Gastrocnemius medialis (tissue), 4 donors: ENCODE measurements at regions not wholly inside any gene's neighbourhood (a gene's known extent, or its start where the extent isn't known, plus 50 kb on each side); places are given as distances from the start of the nearest gene placed in this dataset.

Source experiments
- ATAC-seq, 2 donors: fragments of 150-250 bp; one replicate each; pipeline ENCODE4 v1.9.1; 2016
- DNase-seq, 2 donors: peaks; one replicate each; pipeline ENCODE4 v3.0.0-alpha.2; 2019
- H3K27ac ChIP-seq, 4 donors: fragments of 200-600 bp; sonication (generic); 1 replicate in 1 of 4; 2 replicates in 3 of 4; pipeline ENCODE4 v1.5.1; 2016 to 2018; ENCODE audit warnings: mild to moderate bottlenecking in 2 of 4, moderate library complexity in 1 of 4
- H3K27me3 ChIP-seq, 3 donors: fragments of 200-600 bp; sonication (generic) in 2 of 3; 1 replicate in 1 of 3; 2 replicates in 2 of 3; pipeline versions ENCODE4 v1.5.1 to v1.6.0; 2016 to 2019; ENCODE audit warnings: mild to moderate bottlenecking in 1 of 3, moderate library complexity in 1 of 3
- H3K36me3 ChIP-seq, 2 donors: fragments of 200-600 bp; sonication (generic) in 1 of 2; one replicate each; pipeline ENCODE4 v1.5.1; 2017 to 2018
- H3K4me1 ChIP-seq, 2 donors: fragments of 200-600 bp; sonication (generic) in 1 of 2; one replicate each; pipeline ENCODE4 v1.5.1; 2016 to 2017; ENCODE audit warnings: mild to moderate bottlenecking in 2 of 2
- H3K4me3 ChIP-seq, 4 donors: fragments of 200-600 bp; sonication (generic) in 3 of 4; 1 replicate in 1 of 4; 2 replicates in 3 of 4; pipeline ENCODE4 v1.5.1; 2016 to 2019; ENCODE audit warnings: mild to moderate bottlenecking in 2 of 4
- H3K9me3 ChIP-seq, 3 donors: fragments of 200-600 bp; sonication (generic) in 2 of 3; 1 replicate in 1 of 3; 2 replicates in 2 of 3; pipeline ENCODE4 v1.5.1; 2016 to 2019
- CTCF ChIP-seq, 5 experiments: fragments of 450-650 bp in 3 of 5; fragments of 200-600 bp in 2 of 5; sonication (generic) in 2 of 5; IDR thresholded peaks in 4 of 5; conservative IDR thresholded peaks in 1 of 5; 1 replicate in 4 of 5; 2 replicates in 1 of 5; pipeline ENCODE4 v1.5.1; 2016 to 2019; ENCODE audit warnings: antibody characterized with exemption in 5 of 5, mild to moderate bottlenecking in 3 of 5, moderate library complexity in 3 of 5
- POLR2A ChIP-seq, 2 donors: fragments of 450-650 bp; IDR thresholded peaks; one replicate each; pipeline ENCODE4 v1.6.1; 2017; ENCODE audit warnings: antibody characterized with exemption in 2 of 2, mild to moderate bottlenecking in 2 of 2, moderate library complexity in 2 of 2
- in situ Hi-C, 4 donors: fragments of 200-750 bp; cut with MboI; loops; one replicate each; pipeline versions ENCODE4 v1.15.0 to v1.8.0; 2017; ENCODE audit warnings: low sequenced_read_pairs in 4 of 4
- intact Hi-C: fragments of 100-400 bp; cut with DNase I; formaldehyde crosslinking; loops from one replicate; pipeline ENCODE4 v1.15.1; 2023; ENCODE audit warnings: low total_unique reads

- H3K4me1 ChIP-seq: peaks cover 0 to 4% of the 10 kb centered on the region in 2 donors
- intact Hi-C loops: no loop called here
- H3K9me3 ChIP-seq: no peaks in the 10 kb centered on the region
- no peak overlapping the region for H3K27ac ChIP-seq
- TF ChIP-seq CTCF (IDR thresholded peaks at IDR 0.05 in 4 of 5, conservative IDR thresholded peaks at IDR 0.05 in 1 of 5) (no peak), POLR2A (IDR thresholded peaks at IDR 0.05) (no peak)
- H3K27me3 ChIP-seq: no peaks in the 10 kb centered on the region
- no peak overlapping the region for H3K4me3 ChIP-seq
- in situ Hi-C loops: loop anchor here in 1 of 4 donors (25.0 kb wide), 1 partner anchor 111 kb away; no protein-coding TSS in a partner anchor
- ATAC-seq (no peak), DNase-seq (no peak)
- H3K36me3 ChIP-seq: no peaks in the 10 kb centered on the region
Observed at GRCh38 chr12:31201382-31201781, 124.6 kb downstream of the SINHCAF start.

DNA sequence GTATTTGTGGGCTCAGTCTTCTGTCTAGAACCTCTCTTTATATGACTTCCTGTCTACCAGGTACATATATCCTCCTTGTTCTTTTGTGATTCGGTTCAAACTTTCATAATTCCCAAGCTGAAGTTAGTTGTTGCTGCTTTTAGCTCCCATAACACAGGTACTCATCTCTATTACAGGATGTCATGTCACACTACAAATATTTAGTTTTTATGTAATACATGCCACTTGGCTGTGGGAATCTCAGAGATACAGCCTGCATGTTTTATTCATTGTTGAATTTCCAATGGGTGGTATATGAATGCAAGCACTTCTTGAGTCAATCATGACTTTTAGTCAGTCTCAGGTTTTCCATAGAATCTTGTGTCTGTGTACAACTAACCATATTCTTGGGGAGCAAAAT, 122.7 kb downstream of the SINHCAF start:
- no peaks in the 10 kb centered on the region for H3K36me3 ChIP-seq
- H3K27me3 ChIP-seq: no peaks in the 10 kb centered on the region
- peaks cover 0 to 4% of the 10 kb centered on the region in 2 donors for H3K4me1 ChIP-seq
- no peak for DNase-seq
- intact Hi-C loops: no loop called here
- no peak for ATAC-seq
- in situ Hi-C loops: loop anchor here in 1 of 4 donors (25.0 kb wide), 1 partner anchor 109 kb away; no protein-coding TSS in a partner anchor
- TF ChIP-seq POLR2A (IDR thresholded peaks at IDR 0.05) (no peak), CTCF (IDR thresholded peaks at IDR 0.05 in 4 of 5, conservative IDR thresholded peaks at IDR 0.05 in 1 of 5) (no peak)
- H3K9me3 ChIP-seq: no peaks in the 10 kb centered on the region
- no peak overlapping the region for H3K27ac ChIP-seq
- no peak overlapping the region for H3K4me3 ChIP-seq

DNA sequence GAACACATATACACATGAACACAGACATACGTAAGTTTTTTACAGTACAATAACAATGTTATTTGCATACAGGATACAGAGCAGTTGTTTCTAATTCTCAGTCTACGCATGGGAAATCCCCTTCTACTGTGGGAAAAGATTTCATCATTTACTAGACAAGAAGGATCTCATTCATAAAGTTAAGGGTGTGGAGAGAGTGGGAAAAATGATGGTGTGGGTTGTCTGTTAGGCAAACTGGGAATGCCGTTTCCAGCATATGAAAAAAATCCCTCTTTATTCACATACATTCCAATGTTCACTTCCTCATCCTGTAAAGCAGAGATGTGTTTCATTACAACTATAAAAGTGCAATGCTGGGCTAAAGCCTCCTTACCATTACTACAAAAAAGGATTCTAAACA, 120.9 kb downstream of the SINHCAF start:
- Histone ChIP-seq H3K4me1 (peaks cover 0 to 4% of the 10 kb centered on the region in 2 donors), H3K4me3 (no peak overlapping the region), H3K27me3 (no peaks in the 10 kb centered on the region), H3K9me3 (no peaks in the 10 kb centered on the region), H3K36me3 (no peaks in the 10 kb centered on the region), H3K27ac (no peak overlapping the region)
- intact Hi-C loops (no loop called here), in situ Hi-C loops (loop anchor here in 1 of 4 donors (25.0 kb wide), 1 partner anchor 107 kb away; no protein-coding TSS in a partner anchor)
- no peak for ATAC-seq
- TF ChIP-seq CTCF (IDR thresholded peaks at IDR 0.05 in 4 of 5, conservative IDR thresholded peaks at IDR 0.05 in 1 of 5): no peak
- no peak for TF ChIP-seq POLR2A (IDR thresholded peaks at IDR 0.05)
- DNase-seq: no peak

GRCh38 chr12:31206038-31206670, 119.8 kb downstream of the SINHCAF start:
- in situ Hi-C loops: loop anchor here in 1 of 4 donors (25.0 kb wide), 1 partner anchor 106 kb away; no protein-coding TSS in a partner anchor
- intact Hi-C loops: no loop called here
- Histone ChIP-seq H3K36me3 (no peaks in the 10 kb centered on the region), H3K27ac (no peak overlapping the region), H3K9me3 (no peaks in the 10 kb centered on the region), H3K4me1 (peaks cover 0 to 4% of the 10 kb centered on the region in 2 donors), H3K4me3 (no peak overlapping the region), H3K27me3 (no peaks in the 10 kb centered on the region)
- no peak for ATAC-seq
- no peak for DNase-seq
- no peak for TF ChIP-seq POLR2A (IDR thresholded peaks at IDR 0.05)
- no peak for TF ChIP-seq CTCF (IDR thresholded peaks at IDR 0.05 in 4 of 5, conservative IDR thresholded peaks at IDR 0.05 in 1 of 5)
